DND-41 (cell line): ENCODE measurements at regions not wholly inside any gene's neighbourhood (a gene's known extent, or its start where the extent isn't known, plus 50 kb on each side); places are given as distances from the start of the nearest gene placed in this dataset.

Source experiments
- ATAC-seq: fragments of 200-7000 bp; cut with Tn5 transposase; 3 replicates; pipeline ENCODE4 v1.9.1; 2021; ENCODE audit warnings: low read depth; ENCODE audit not compliant: insufficient read depth
- DNase-seq: peaks from one replicate; pipeline ENCODE4 v3.0.0-alpha.2; 2020
- H2AFZ ChIP-seq: 2 replicates; pipeline ENCODE4 v1.6.0; 2012; ENCODE audit warnings: low read depth, low read length
- H3K27ac ChIP-seq: 2 replicates; pipeline ENCODE4 v1.5.1; 2012; ENCODE audit warnings: low read length, inconsistent platforms
- H3K27me3 ChIP-seq: fragments of 200-600 bp; sonication (generic); 2 replicates; pipeline ENCODE4 v1.6.0; 2012; ENCODE audit warnings: low read length, mild to moderate bottlenecking, inconsistent platforms; ENCODE audit not compliant: insufficient read depth, poor library complexity
- H3K36me3 ChIP-seq: 2 replicates; pipeline ENCODE4 v1.5.1; 2012; ENCODE audit warnings: low read length, inconsistent platforms; ENCODE audit not compliant: insufficient read depth
- H3K4me1 ChIP-seq: 2 replicates; pipeline ENCODE4 v1.5.1; 2012; ENCODE audit warnings: mild to moderate bottlenecking, low read length; ENCODE audit not compliant: insufficient read depth
- H3K4me2 ChIP-seq: 2 replicates; pipeline ENCODE4 v1.6.0; 2012; ENCODE audit warnings: mild to moderate bottlenecking, moderate library complexity, low read length, inconsistent platforms; ENCODE audit not compliant: insufficient read depth
- H3K4me3 ChIP-seq, 2 experiments: fragments of 200-600 bp in 1 of 2; shearing (Covaris generic) in 1 of 2; 2 replicates each; pipeline ENCODE4 v1.5.1; 2012 to 2016; ENCODE audit warnings: inconsistent platforms in 2 of 2, low read length in 2 of 2, mild to moderate bottlenecking in 2 of 2, low read depth in 1 of 2, moderate library complexity in 1 of 2
- H3K79me2 ChIP-seq: 2 replicates; pipeline ENCODE4 v1.6.0; 2012; ENCODE audit warnings: low read length, inconsistent platforms; ENCODE audit not compliant: insufficient read depth
- H3K9ac ChIP-seq: 2 replicates; pipeline ENCODE4 v1.6.0; 2012; ENCODE audit warnings: low read depth, mild to moderate bottlenecking, inconsistent platforms, low read length, moderate library complexity
- H3K9me3 ChIP-seq: 2 replicates; pipeline ENCODE4 v1.5.1; 2012; ENCODE audit warnings: low read length, moderate library complexity, mild to moderate bottlenecking, inconsistent platforms; ENCODE audit not compliant: insufficient read depth, severe bottlenecking
- H4K20me1 ChIP-seq: 2 replicates; pipeline ENCODE4 v1.6.0; 2012; ENCODE audit warnings: low read length; ENCODE audit not compliant: insufficient read depth
- CTCF ChIP-seq: IDR thresholded peaks from 2 replicates; pipeline ENCODE4 v1.5.1; 2012; ENCODE audit warnings: borderline replicate concordance, low read length, moderate library complexity, mild to moderate bottlenecking; ENCODE audit not compliant: poor library complexity, severe bottlenecking; ENCODE audit errors: extremely low read depth
- EZH2 ChIP-seq: IDR thresholded peaks from 3 replicates; pipeline ENCODE4 v1.6.1; 2012; ENCODE audit warnings: borderline replicate concordance, low read depth, mild to moderate bottlenecking, moderate library complexity, low read length, inconsistent platforms; ENCODE audit not compliant: severe bottlenecking

- no peak overlapping the region for H3K9ac ChIP-seq
These were observed 187.9 kb upstream of the EGFLAM start for GRCh38 chr5:38070304-38070950.

GRCh38 chr5:38069360-38069759 is 189.0 kb upstream of the EGFLAM start:
- no peak overlapping the region for H3K27ac ChIP-seq
- no peak overlapping the region for H3K9ac ChIP-seq
- no peaks in the 10 kb centered on the region for H3K4me1 ChIP-seq
- H3K9me3 ChIP-seq, result no peaks in the 10 kb centered on the region
- no peak overlapping the region for H2AFZ ChIP-seq
- H3K79me2 ChIP-seq, result no peaks in the 10 kb centered on the region
- H3K4me2 ChIP-seq, result no peak overlapping the region
- DNase-seq (no peak), ATAC-seq (no peak)
- TF ChIP-seq EZH2, result no peak
- no peak for TF ChIP-seq CTCF
- H3K27me3 ChIP-seq, result peaks cover 4% of the 10 kb centered on the region
- no peaks in the 10 kb centered on the region for H3K36me3 ChIP-seq
- H3K4me3 ChIP-seq, result no peak overlapping the region
- H4K20me1 ChIP-seq, result no peaks in the 10 kb centered on the region

More at GRCh38 chr5:38070304-38070950, 187.9 kb upstream of the EGFLAM start:
- DNase-seq (no peak), ATAC-seq (no peak)
- Histone ChIP-seq H2AFZ (no peak overlapping the region), H3K27ac (no peak overlapping the region), H3K79me2 (no peaks in the 10 kb centered on the region), H4K20me1 (no peaks in the 10 kb centered on the region), H3K4me2 (no peak overlapping the region), H3K36me3 (no peaks in the 10 kb centered on the region), H3K27me3 (peaks cover 4% of the 10 kb centered on the region), H3K9me3 (no peaks in the 10 kb centered on the region), H3K4me1 (no peaks in the 10 kb centered on the region), H3K4me3 (no peak overlapping the region)
- no peak for TF ChIP-seq CTCF
- no peak for TF ChIP-seq EZH2

GRCh38 chr5:38060354-38060753 is 198.0 kb upstream of the EGFLAM start:
- Histone ChIP-seq H3K9ac (no peak overlapping the region), H3K4me1 (no peaks in the 10 kb centered on the region), H3K36me3 (no peaks in the 10 kb centered on the region), H3K4me3 (no peak overlapping the region), H3K79me2 (no peaks in the 10 kb centered on the region), H3K27me3 (no peaks in the 10 kb centered on the region), H3K9me3 (no peaks in the 10 kb centered on the region), H3K27ac (no peak overlapping the region), H3K4me2 (no peak overlapping the region), H4K20me1 (no peaks in the 10 kb centered on the region), H2AFZ (no peak overlapping the region)
- DNase-seq (no peak), ATAC-seq (no peak)
- no peak for TF ChIP-seq EZH2
- no peak for TF ChIP-seq CTCF
